ENCODE measurements at regions not wholly inside any gene's neighbourhood (a gene's known extent, or its start where the extent isn't known, plus 50 kb on each side); places are given as distances from the start of the nearest gene placed in this dataset.

GRCh38 chr6:167742719-167743303, 83.9 kb upstream of the AFDN start:
- CTCF ChIA-PET = no interaction called here
- no peak for DNase-seq

GRCh38 chr6:167744681-167745669, 81.7 kb upstream of the AFDN start:
- no peak overlapping the region for H3K27ac ChIP-seq (ENCODE audit: insufficient read depth in 1 of 2, low read depth in 1 of 2, low read length in 2 of 2, poor library complexity in 1 of 2, severe bottlenecking in 2 of 2)
- no peak overlapping the region for H3K4me3 ChIP-seq (ENCODE audit: control insufficient read depth in 1 of 7, extremely low read depth in 1 of 7, insufficient read depth in 4 of 7, low read depth in 2 of 7, low read length in 6 of 7)
- H3K4me1 ChIP-seq (ENCODE audit: control extremely low read depth in 1 of 4, control insufficient read depth in 4 of 4, insufficient read depth in 4 of 4, low read length in 3 of 4) = no peaks in the 10 kb centered on the region
- CTCF ChIA-PET = no interaction called here
- POLR2A ChIA-PET = no interaction called here
- peaks cover 0 to 17% (median 2%) of the 10 kb centered on the region in 5 experiments for H3K27me3 ChIP-seq (replicated peaks in 2 of 5; ENCODE audit: control insufficient read depth in 4 of 5, insufficient read depth in 5 of 5, low read length in 4 of 5)
- peaks cover 0 to 11% (median 5%) of the 10 kb centered on the region in 5 experiments for H3K9me3 ChIP-seq (ENCODE audit: control extremely low read depth in 1 of 5, control insufficient read depth in 4 of 5, insufficient read depth in 2 of 5, low read depth in 1 of 5, low read length in 4 of 5)
- 93% methylated on average over 12 of the region's 16 CpGs for WGBS (ENCODE audit: insufficient coverage)
- no peaks in the 10 kb centered on the region for H3K36me3 ChIP-seq (ENCODE audit: control insufficient read depth in 4 of 4, insufficient read depth in 4 of 4, low read length in 3 of 4)
- no peak for DNase-seq

More at GRCh38 chr6:167742719-167743303, 83.9 kb upstream of the AFDN start:
- peaks cover 0 to 23% (median 2%) of the 10 kb centered on the region in 5 experiments for H3K27me3 ChIP-seq (replicated peaks in 2 of 5; ENCODE audit: control insufficient read depth in 4 of 5, insufficient read depth in 5 of 5, low read length in 4 of 5)
- no peak overlapping the region for H3K27ac ChIP-seq (ENCODE audit: insufficient read depth in 1 of 2, low read depth in 1 of 2, low read length in 2 of 2, poor library complexity in 1 of 2, severe bottlenecking in 2 of 2)
- H3K4me1 ChIP-seq (ENCODE audit: control extremely low read depth in 1 of 4, control insufficient read depth in 4 of 4, insufficient read depth in 4 of 4, low read length in 3 of 4) = no peaks in the 10 kb centered on the region
- H3K36me3 ChIP-seq (ENCODE audit: control insufficient read depth in 4 of 4, insufficient read depth in 4 of 4, low read length in 3 of 4) = no peaks in the 10 kb centered on the region
- no peak overlapping the region for H3K4me3 ChIP-seq (ENCODE audit: control insufficient read depth in 1 of 7, extremely low read depth in 1 of 7, insufficient read depth in 4 of 7, low read depth in 2 of 7, low read length in 6 of 7)
- POLR2A ChIA-PET = no interaction called here
- H3K9me3 ChIP-seq (ENCODE audit: control extremely low read depth in 1 of 5, control insufficient read depth in 4 of 5, insufficient read depth in 2 of 5, low read depth in 1 of 5, low read length in 4 of 5) = peaks cover 0 to 11% (median 5%) of the 10 kb centered on the region in 5 experiments

- DNase-seq = no peak
- no peak overlapping the region for H3K27ac ChIP-seq (ENCODE audit: insufficient read depth in 1 of 2, low read depth in 1 of 2, low read length in 2 of 2, poor library complexity in 1 of 2, severe bottlenecking in 2 of 2)
- no peak overlapping the region for H3K4me3 ChIP-seq (ENCODE audit: control insufficient read depth in 1 of 7, extremely low read depth in 1 of 7, insufficient read depth in 4 of 7, low read depth in 2 of 7, low read length in 6 of 7)
- ChIA-PET POLR2A (no interaction called here), CTCF (no interaction called here)
- no peaks in the 10 kb centered on the region for H3K4me1 ChIP-seq (ENCODE audit: control extremely low read depth in 1 of 4, control insufficient read depth in 4 of 4, insufficient read depth in 4 of 4, low read length in 3 of 4)
- H3K27me3 ChIP-seq (replicated peaks in 2 of 5; ENCODE audit: control insufficient read depth in 4 of 5, insufficient read depth in 5 of 5, low read length in 4 of 5) = peaks cover 0 to 15% (median 2%) of the 10 kb centered on the region in 5 experiments
- WGBS (ENCODE audit: insufficient coverage) = 95% methylated on average over 19 of the region's 19 CpGs
- peaks cover 0 to 11% (median 5%) of the 10 kb centered on the region in 5 experiments for H3K9me3 ChIP-seq (ENCODE audit: control extremely low read depth in 1 of 5, control insufficient read depth in 4 of 5, insufficient read depth in 2 of 5, low read depth in 1 of 5, low read length in 4 of 5)
- no peaks in the 10 kb centered on the region for H3K36me3 ChIP-seq (ENCODE audit: control insufficient read depth in 4 of 4, insufficient read depth in 4 of 4, low read length in 3 of 4)
These were observed 80.9 kb upstream of the AFDN start for GRCh38 chr6:167745670-167746389.

- Histone ChIP-seq H3K4me3 (ENCODE audit: control insufficient read depth in 1 of 7, extremely low read depth in 1 of 7, insufficient read depth in 4 of 7, low read depth in 2 of 7, low read length in 6 of 7) (no peak overlapping the region), H3K9me3 (ENCODE audit: control extremely low read depth in 1 of 5, control insufficient read depth in 4 of 5, insufficient read depth in 2 of 5, low read depth in 1 of 5, low read length in 4 of 5) (peaks cover 0 to 11% (median 5%) of the 10 kb centered on the region in 5 experiments)
- DNase-seq = no peak
These were observed 80.3 kb upstream of the AFDN start for GRCh38 chr6:167746390-167746907.

GRCh38 chr6:167746975-167747374, 79.7 kb upstream of the AFDN start:
- no peak for DNase-seq
- 81% methylated on average over 7 of the region's 9 CpGs for WGBS (ENCODE audit: insufficient coverage)
- Histone ChIP-seq H3K27me3 (replicated peaks in 2 of 5; ENCODE audit: control insufficient read depth in 4 of 5, insufficient read depth in 5 of 5, low read length in 4 of 5) (peaks cover 0 to 15% (median 4%) of the 10 kb centered on the region in 5 experiments), H3K4me3 (ENCODE audit: control insufficient read depth in 1 of 7, extremely low read depth in 1 of 7, insufficient read depth in 4 of 7, low read depth in 2 of 7, low read length in 6 of 7) (no peak overlapping the region), H3K9me3 (ENCODE audit: control extremely low read depth in 1 of 5, control insufficient read depth in 4 of 5, insufficient read depth in 2 of 5, low read depth in 1 of 5, low read length in 4 of 5) (peaks cover 0 to 11% (median 5%) of the 10 kb centered on the region in 5 experiments), H3K36me3 (ENCODE audit: control insufficient read depth in 4 of 4, insufficient read depth in 4 of 4, low read length in 3 of 4) (no peaks in the 10 kb centered on the region), H3K27ac (ENCODE audit: insufficient read depth in 1 of 2, low read depth in 1 of 2, low read length in 2 of 2, poor library complexity in 1 of 2, severe bottlenecking in 2 of 2) (no peak overlapping the region), H3K4me1 (ENCODE audit: control extremely low read depth in 1 of 4, control insufficient read depth in 4 of 4, insufficient read depth in 4 of 4, low read length in 3 of 4) (peaks cover 0 to 7% (median 3%) of the 10 kb centered on the region in 4 experiments)
- POLR2A ChIA-PET = no interaction called here
- CTCF ChIA-PET = no interaction called here

More at GRCh38 chr6:167746390-167746907, 80.3 kb upstream of the AFDN start:
- Histone ChIP-seq H3K4me1 (ENCODE audit: control extremely low read depth in 1 of 4, control insufficient read depth in 4 of 4, insufficient read depth in 4 of 4, low read length in 3 of 4) (peaks cover 0 to 3% (median 2%) of the 10 kb centered on the region in 4 experiments), H3K27me3 (replicated peaks in 2 of 5; ENCODE audit: control insufficient read depth in 4 of 5, insufficient read depth in 5 of 5, low read length in 4 of 5) (peaks cover 0 to 15% (median 2%) of the 10 kb centered on the region in 5 experiments), H3K27ac (ENCODE audit: insufficient read depth in 1 of 2, low read depth in 1 of 2, low read length in 2 of 2, poor library complexity in 1 of 2, severe bottlenecking in 2 of 2) (no peak overlapping the region), H3K36me3 (ENCODE audit: control insufficient read depth in 4 of 4, insufficient read depth in 4 of 4, low read length in 3 of 4) (no peaks in the 10 kb centered on the region)
- ChIA-PET CTCF (no interaction called here), POLR2A (no interaction called here)
- WGBS (ENCODE audit: insufficient coverage) = 96% methylated on average over 14 of the region's 17 CpGs

GRCh38 chr6:167747645-167748044, 79.1 kb upstream of the AFDN start:
- POLR2A ChIA-PET = no interaction called here
- Histone ChIP-seq H3K36me3 (ENCODE audit: control insufficient read depth in 4 of 4, insufficient read depth in 4 of 4, low read length in 3 of 4) (no peaks in the 10 kb centered on the region), H3K4me3 (ENCODE audit: control insufficient read depth in 1 of 7, extremely low read depth in 1 of 7, insufficient read depth in 4 of 7, low read depth in 2 of 7, low read length in 6 of 7) (no peak overlapping the region), H3K27ac (ENCODE audit: insufficient read depth in 1 of 2, low read depth in 1 of 2, low read length in 2 of 2, poor library complexity in 1 of 2, severe bottlenecking in 2 of 2) (no peak overlapping the region), H3K9me3 (ENCODE audit: control extremely low read depth in 1 of 5, control insufficient read depth in 4 of 5, insufficient read depth in 2 of 5, low read depth in 1 of 5, low read length in 4 of 5) (peaks cover 0 to 11% (median 5%) of the 10 kb centered on the region in 5 experiments), H3K4me1 (ENCODE audit: control extremely low read depth in 1 of 4, control insufficient read depth in 4 of 4, insufficient read depth in 4 of 4, low read length in 3 of 4) (peaks cover 0 to 7% (median 3%) of the 10 kb centered on the region in 4 experiments), H3K27me3 (replicated peaks in 2 of 5; ENCODE audit: control insufficient read depth in 4 of 5, insufficient read depth in 5 of 5, low read length in 4 of 5) (peaks cover 0 to 16% (median 4%) of the 10 kb centered on the region in 5 experiments)
- no peak for DNase-seq
- WGBS (ENCODE audit: insufficient coverage) = no CpG with 5 or more reads among the region's 5 CpGs
- CTCF ChIA-PET = no interaction called here

Measured in common myeloid progenitor, CD34-positive (primary cell).